ENCODE measurements at regions not wholly inside any gene's neighbourhood (a gene's known extent, or its start where the extent isn't known, plus 50 kb on each side); places are given as distances from the start of the nearest gene placed in this dataset.
A peak's percentile ranks its signal among the peaks of the same experiment; 100 is the strongest.

GRCh38 chr5:135660826-135661575 lies 82.2 kb upstream of the CXCL14 start:
- Histone ChIP-seq H3K79me2 (replicated peaks; ENCODE audit: insufficient read depth, low read length) (no peaks in the 10 kb centered on the region), H3K27me3 (ENCODE audit: insufficient read depth, low read depth, low read length) (no peaks in the 10 kb centered on the region), H4K20me1 (ENCODE audit: insufficient read depth) (no peaks in the 10 kb centered on the region), H2AFZ (ENCODE audit: low read depth, low read length) (no peak overlapping the region), H3K9me2 (ENCODE audit: insufficient read depth, low read length) (no peaks in the 10 kb centered on the region), H3K9me3 (ENCODE audit: low read length) (no peaks in the 10 kb centered on the region), H3K27ac (ENCODE audit: low read length) (peak overlapping the region; percentile 45), H3F3A (ENCODE audit: insufficient read depth, low read length, poor library complexity, severe bottlenecking) (no peaks in the 10 kb centered on the region), H3K4me3 (ENCODE audit: low read length) (peak overlapping the region; percentile 1), H3K4me2 (ENCODE audit: low read length) (no peak overlapping the region), H3K36me3 (ENCODE audit: insufficient read depth, low read length) (no peaks in the 10 kb centered on the region), H3K9ac (ENCODE audit: low read length) (no peak overlapping the region)
- peak; percentile 30 for TF ChIP-seq EP300 (conservative IDR thresholded peaks at IDR 0.05; ENCODE audit: poor library complexity, severe bottlenecking)
- TF ChIP-seq SMC3 (conservative IDR thresholded peaks at IDR 0.05; ENCODE audit: poor library complexity), result no peak
- peak; percentile 10 for TF ChIP-seq CTCF (IDR thresholded peaks at IDR 0.05; ENCODE audit: poor library complexity, severe bottlenecking)

- H3K4me2 ChIP-seq (ENCODE audit: low read length), result no peak overlapping the region
- H4K20me1 ChIP-seq (ENCODE audit: insufficient read depth), result no peaks in the 10 kb centered on the region
- TF ChIP-seq EZH2 (IDR thresholded peaks at IDR 0.05; ENCODE audit: borderline replicate concordance, insufficient read depth, low read length, poor library complexity, severe bottlenecking) (no peak), EP300 (conservative IDR thresholded peaks at IDR 0.05; ENCODE audit: poor library complexity, severe bottlenecking) (no peak), TAF1 (IDR thresholded peaks at IDR 0.05; ENCODE audit: low read depth) (no peak), REST (IDR thresholded peaks at IDR 0.05; ENCODE audit: borderline replicate concordance) (no peak), SMC3 (conservative IDR thresholded peaks at IDR 0.05; ENCODE audit: poor library complexity) (no peak), CTCF (IDR thresholded peaks at IDR 0.05; ENCODE audit: poor library complexity, severe bottlenecking) (no peak), POLR2AphosphoS5 (IDR thresholded peaks at IDR 0.05) (no peak), RAD21 (conservative IDR thresholded peaks at IDR 0.05) (no peak)
- no peaks in the 10 kb centered on the region for H3K27me3 ChIP-seq (ENCODE audit: insufficient read depth, low read depth, low read length)
- H3K9me2 ChIP-seq (ENCODE audit: insufficient read depth, low read length), result no peaks in the 10 kb centered on the region
- H2AFZ ChIP-seq (ENCODE audit: low read depth, low read length), result no peak overlapping the region
- no peak overlapping the region for H3K27ac ChIP-seq (ENCODE audit: low read length)
- H3K4me3 ChIP-seq (ENCODE audit: low read length), result no peak overlapping the region
- no peaks in the 10 kb centered on the region for H3K79me2 ChIP-seq (replicated peaks; ENCODE audit: insufficient read depth, low read length)
- no peaks in the 10 kb centered on the region for H3K9me3 ChIP-seq (ENCODE audit: low read length)
- no peaks in the 10 kb centered on the region for H3F3A ChIP-seq (ENCODE audit: insufficient read depth, low read length, poor library complexity, severe bottlenecking)
- no peaks in the 10 kb centered on the region for H3K36me3 ChIP-seq (ENCODE audit: insufficient read depth, low read length)
- H3K9ac ChIP-seq (ENCODE audit: low read length), result no peak overlapping the region
Observed at GRCh38 chr5:135657536-135658305, 78.9 kb upstream of the CXCL14 start.

Data from neural cell (in vitro differentiated cells).